ENCODE measurements at regions not wholly inside any gene's neighbourhood (a gene's known extent, or its start where the extent isn't known, plus 50 kb on each side); places are given as distances from the start of the nearest gene placed in this dataset.

- H3K4me3 Mint-ChIP-seq: no peak overlapping the region
- peaks cover 18% of the 10 kb centered on the region for H3K4me1 Mint-ChIP-seq
- TF ChIP-seq, protein P1, sequence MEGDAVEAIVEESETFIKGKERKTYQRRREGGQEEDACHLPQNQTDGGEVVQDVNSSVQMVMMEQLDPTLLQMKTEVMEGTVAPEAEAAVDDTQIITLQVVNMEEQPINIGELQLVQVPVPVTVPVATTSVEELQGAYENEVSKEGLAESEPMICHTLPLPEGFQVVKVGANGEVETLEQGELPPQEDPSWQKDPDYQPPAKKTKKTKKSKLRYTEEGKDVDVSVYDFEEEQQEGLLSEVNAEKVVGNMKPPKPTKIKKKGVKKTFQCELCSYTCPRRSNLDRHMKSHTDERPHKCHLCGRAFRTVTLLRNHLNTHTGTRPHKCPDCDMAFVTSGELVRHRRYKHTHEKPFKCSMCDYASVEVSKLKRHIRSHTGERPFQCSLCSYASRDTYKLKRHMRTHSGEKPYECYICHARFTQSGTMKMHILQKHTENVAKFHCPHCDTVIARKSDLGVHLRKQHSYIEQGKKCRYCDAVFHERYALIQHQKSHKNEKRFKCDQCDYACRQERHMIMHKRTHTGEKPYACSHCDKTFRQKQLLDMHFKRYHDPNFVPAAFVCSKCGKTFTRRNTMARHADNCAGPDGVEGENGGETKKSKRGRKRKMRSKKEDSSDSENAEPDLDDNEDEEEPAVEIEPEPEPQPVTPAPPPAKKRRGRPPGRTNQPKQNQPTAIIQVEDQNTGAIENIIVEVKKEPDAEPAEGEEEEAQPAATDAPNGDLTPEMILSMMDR (conservative IDR thresholded peaks at IDR 0.05): no peak
- H3K27ac Mint-ChIP-seq (ENCODE audit: unreplicated experiment): no peak overlapping the region
- peaks cover 6% of the 10 kb centered on the region for H3K36me3 Mint-ChIP-seq (ENCODE audit: low read depth)
- H3K27me3 Mint-ChIP-seq (ENCODE audit: low read depth): no peaks in the 10 kb centered on the region
- DNase-seq (ENCODE audit: low read depth, low spot score): no peak
- H3K9me3 Mint-ChIP-seq: peaks cover 10% of the 10 kb centered on the region
These were observed 179.9 kb downstream of the BTG1 start for GRCh38 chr12:91965781-91966180.

- Mint-ChIP-seq H3K36me3 (ENCODE audit: low read depth) (peaks cover 5% of the 10 kb centered on the region), H3K27me3 (ENCODE audit: low read depth) (no peaks in the 10 kb centered on the region), H3K4me1 (peaks cover 18% of the 10 kb centered on the region), H3K9me3 (peaks cover 7% of the 10 kb centered on the region), H3K4me3 (no peak overlapping the region), H3K27ac (ENCODE audit: unreplicated experiment) (no peak overlapping the region)
- no peak for DNase-seq (ENCODE audit: low read depth, low spot score)
- TF ChIP-seq, protein P1 (conservative IDR thresholded peaks at IDR 0.05): no peak
These were observed 181.1 kb downstream of the BTG1 start for GRCh38 chr12:91964501-91964900.

- H3K9me3 Mint-ChIP-seq: peaks cover 8% of the 10 kb centered on the region
- H3K4me1 Mint-ChIP-seq: no peaks in the 10 kb centered on the region
- no peak overlapping the region for H3K27ac Mint-ChIP-seq (ENCODE audit: unreplicated experiment)
- H3K4me3 Mint-ChIP-seq: no peak overlapping the region
- no peaks in the 10 kb centered on the region for H3K27me3 Mint-ChIP-seq (ENCODE audit: low read depth)
- DNase-seq (ENCODE audit: low read depth, low spot score): no peak
- peaks cover 6% of the 10 kb centered on the region for H3K36me3 Mint-ChIP-seq (ENCODE audit: low read depth)
- TF ChIP-seq, protein P1 (conservative IDR thresholded peaks at IDR 0.05): no peak
These were observed 186.4 kb downstream of the BTG1 start for GRCh38 chr12:91959220-91959619.

- Mint-ChIP-seq H3K9me3 (peaks cover 8% of the 10 kb centered on the region), H3K27ac (ENCODE audit: unreplicated experiment) (no peak overlapping the region), H3K36me3 (ENCODE audit: low read depth) (peaks cover 6% of the 10 kb centered on the region), H3K4me1 (no peaks in the 10 kb centered on the region), H3K27me3 (ENCODE audit: low read depth) (no peaks in the 10 kb centered on the region), H3K4me3 (no peak overlapping the region)
- no peak for DNase-seq (ENCODE audit: low read depth, low spot score)
- TF ChIP-seq, protein P1 (conservative IDR thresholded peaks at IDR 0.05): no peak
These were observed 186.8 kb downstream of the BTG1 start for GRCh38 chr12:91958816-91959215.

GRCh38 chr12:91954747-91955146, 190.9 kb downstream of the BTG1 start:
- H3K9me3 Mint-ChIP-seq: peaks cover 6% of the 10 kb centered on the region
- no peaks in the 10 kb centered on the region for H3K27me3 Mint-ChIP-seq (ENCODE audit: low read depth)
- H3K4me3 Mint-ChIP-seq: no peak overlapping the region
- no peak overlapping the region for H3K27ac Mint-ChIP-seq (ENCODE audit: unreplicated experiment)
- no peaks in the 10 kb centered on the region for H3K4me1 Mint-ChIP-seq
- peaks cover 4% of the 10 kb centered on the region for H3K36me3 Mint-ChIP-seq (ENCODE audit: low read depth)
- TF ChIP-seq, protein P1 (conservative IDR thresholded peaks at IDR 0.05): no peak
- no peak for DNase-seq (ENCODE audit: low read depth, low spot score)

GRCh38 chr12:91954326-91954725, 191.3 kb downstream of the BTG1 start:
- H3K4me3 Mint-ChIP-seq: no peak overlapping the region
- peaks cover 4% of the 10 kb centered on the region for H3K36me3 Mint-ChIP-seq (ENCODE audit: low read depth)
- H3K27ac Mint-ChIP-seq (ENCODE audit: unreplicated experiment): no peak overlapping the region
- DNase-seq (ENCODE audit: low read depth, low spot score): no peak
- peaks cover 6% of the 10 kb centered on the region for H3K9me3 Mint-ChIP-seq
- no peaks in the 10 kb centered on the region for H3K27me3 Mint-ChIP-seq (ENCODE audit: low read depth)
- no peaks in the 10 kb centered on the region for H3K4me1 Mint-ChIP-seq
- TF ChIP-seq, protein P1 (conservative IDR thresholded peaks at IDR 0.05): no peak
